Myocyte (in vitro differentiated cells): ENCODE measurements at regions not wholly inside any gene's neighbourhood (a gene's known extent, or its start where the extent isn't known, plus 50 kb on each side); places are given as distances from the start of the nearest gene placed in this dataset.
A peak's percentile ranks its signal among the peaks of the same experiment; 100 is the strongest.

Experiments
- DNase-seq: peaks from one replicate; pipeline ENCODE4 v3.0.0-alpha.2; 2012; ENCODE audit warnings: low read depth

GRCh38 chrY:11461406-11461805 lies 1239.6 kb upstream of the USP9Y start:
- peak; percentile 14 for DNase-seq

- peak; percentile 0 for DNase-seq
Observed at GRCh38 chrY:11466778-11467177, 1234.3 kb upstream of the USP9Y start.
